H1 (cell line): ENCODE measurements at regions not wholly inside any gene's neighbourhood (a gene's known extent, or its start where the extent isn't known, plus 50 kb on each side); places are given as distances from the start of the nearest gene placed in this dataset.

Experiments
- CTCF ChIA-PET: fragments of 300-600 bp; sonication (Branson Sonifier 250); formaldehyde crosslinking; loops from one replicate; lab custom pipeline; 2021; ENCODE audit not compliant: partially characterized antibody; lab: Charles Lee
- POLR2A ChIA-PET: fragments of 300-600 bp; sonication (Branson Sonifier 250); formaldehyde crosslinking; loops from one replicate; lab custom pipeline; 2021; ENCODE audit warnings: inconsistent platforms; ENCODE audit not compliant: partially characterized antibody; lab: Charles Lee
- DNase-seq, 2 experiments: peaks; one replicate each; pipeline versions ENCODE4 v3.0.0 to v3.0.0-alpha.2; 2010 to 2022; ENCODE audit warnings: low spot score in 2 of 2, low read depth in 1 of 2, mixed read lengths in 1 of 2
- FAIRE-seq: peaks from 2 replicates; lab custom pipeline; 2011; peaks lifted over from hg19 to GRCh38; lab: Jason Lieb, UNC
- H2AFZ ChIP-seq: 2 replicates; pipeline ENCODE4 v1.8.1; 2012; ENCODE audit warnings: low read length, inconsistent platforms
- H2AK5ac ChIP-seq: 2 replicates; pipeline ENCODE4 v1.6.1; 2013; ENCODE audit warnings: low read depth, low read length
- H2BK120ac ChIP-seq: replicated peaks from 2 replicates; pipeline ENCODE3; 2013; ENCODE audit warnings: low read depth, low read length, inconsistent platforms
- H2BK12ac ChIP-seq: 2 replicates; pipeline ENCODE4 v1.6.1; 2013; ENCODE audit warnings: low read depth, low read length
- H2BK15ac ChIP-seq: 2 replicates; pipeline ENCODE4 v1.6.1; 2013; ENCODE audit warnings: low read length
- H2BK20ac ChIP-seq: 2 replicates; pipeline ENCODE4 v1.6.1; 2013; ENCODE audit warnings: low read length
- H2BK5ac ChIP-seq: 2 replicates; pipeline ENCODE4 v1.6.1; 2013; ENCODE audit warnings: low read depth, low read length
- H3K14ac ChIP-seq: 2 replicates; pipeline ENCODE4 v1.6.1; 2013; ENCODE audit warnings: inconsistent platforms; ENCODE audit not compliant: insufficient read length
- H3K18ac ChIP-seq: 2 replicates; pipeline ENCODE4 v1.6.1; 2013; ENCODE audit warnings: low read length; ENCODE audit errors: extremely low read depth
- H3K23ac ChIP-seq: 2 replicates; pipeline ENCODE4 v1.6.1; 2013; ENCODE audit warnings: inconsistent platforms; ENCODE audit not compliant: insufficient read length
- H3K23me2 ChIP-seq: 2 replicates; pipeline ENCODE4 v1.6.1; 2013; ENCODE audit warnings: low read depth, low read length
- H3K27ac ChIP-seq: 2 replicates; pipeline ENCODE4 v1.6.1; 2011; ENCODE audit warnings: low read depth, low read length, inconsistent platforms
- H3K27me3 ChIP-seq, 4 experiments: replicated peaks in 1 of 4; 1 replicate in 1 of 4; 2 replicates in 3 of 4; pipeline versions ENCODE4 v1.6.1 to v1.8.1; 2011 to 2013; ENCODE audit warnings: low read length in 3 of 4, mild to moderate bottlenecking in 3 of 4, inconsistent platforms in 2 of 4, mixed read lengths in 2 of 4, moderate library complexity in 1 of 4; ENCODE audit not compliant: control insufficient read depth in 3 of 4, insufficient read depth in 3 of 4; ENCODE audit errors: extremely low read depth in 1 of 4
- H3K36me3 ChIP-seq, 4 experiments: 2 replicates each; pipeline versions ENCODE4 v1.6.1 to v1.8.1; 2011 to 2013; ENCODE audit warnings: mild to moderate bottlenecking in 4 of 4, low read length in 3 of 4, moderate library complexity in 2 of 4, control low read depth in 1 of 4, inconsistent platforms in 1 of 4; ENCODE audit not compliant: insufficient read depth in 4 of 4, control insufficient read depth in 2 of 4
- H3K4ac ChIP-seq: replicated peaks from 2 replicates; pipeline ENCODE3; 2013; ENCODE audit warnings: low read length, low read depth, mixed read lengths, inconsistent platforms; ENCODE audit not compliant: insufficient read length
- H3K4me1 ChIP-seq, 4 experiments: replicated peaks in 1 of 4; 1 replicate in 1 of 4; 2 replicates in 3 of 4; pipeline versions ENCODE4 v1.6.1 to v1.8.1; 2011 to 2013; ENCODE audit warnings: low read length in 3 of 4, inconsistent platforms in 2 of 4, mixed read lengths in 1 of 4; ENCODE audit not compliant: insufficient read depth in 4 of 4, control insufficient read depth in 3 of 4
- H3K4me2 ChIP-seq, 2 experiments: 2 replicates each; pipeline versions ENCODE4 v1.6.1 to v1.8.1; 2011 to 2013; ENCODE audit warnings: low read depth in 2 of 2, low read length in 2 of 2, control low read depth in 1 of 2, inconsistent platforms in 1 of 2, mild to moderate bottlenecking in 1 of 2; ENCODE audit not compliant: insufficient read depth in 1 of 2
- H3K4me3 ChIP-seq, 4 experiments: fragments of 200-600, 300-600 bp in 1 of 4; sonication (generic), shearing (Covaris generic), sonication (Bioruptor Twin) in 1 of 4; 2 replicates each; pipeline versions ENCODE4 v1.5.1 to v1.8.1; 2011 to 2016; ENCODE audit warnings: low read length in 4 of 4, low read depth in 3 of 4, control low read depth in 2 of 4, inconsistent platforms in 2 of 4, mild to moderate bottlenecking in 2 of 4, mixed read lengths in 1 of 4, moderate library complexity in 1 of 4; ENCODE audit not compliant: insufficient read depth in 2 of 4; ENCODE audit errors: extremely low read depth in 1 of 4
- H3K56ac ChIP-seq: replicated peaks from 2 replicates; pipeline ENCODE3; 2013; ENCODE audit warnings: low read depth, mild to moderate bottlenecking, mixed read lengths, low read length, inconsistent platforms; ENCODE audit not compliant: insufficient read length
- H3K79me1 ChIP-seq: 2 replicates; pipeline ENCODE4 v1.6.1; 2013; ENCODE audit warnings: low read depth, low read length, control low read depth
- H3K79me2 ChIP-seq, 2 experiments: 2 replicates each; pipeline versions ENCODE4 v1.6.1 to v1.8.1; 2012 to 2013; ENCODE audit warnings: low read length in 2 of 2, mild to moderate bottlenecking in 2 of 2, inconsistent platforms in 1 of 2; ENCODE audit not compliant: insufficient read depth in 2 of 2, control insufficient read depth in 1 of 2
- H3K9ac ChIP-seq, 4 experiments: replicated peaks in 1 of 4; 1 replicate in 1 of 4; 2 replicates in 3 of 4; pipeline versions ENCODE4 v1.6.1 to v1.8.1; 2011 to 2013; ENCODE audit warnings: low read depth in 3 of 4, low read length in 3 of 4, control low read depth in 2 of 4, mild to moderate bottlenecking in 2 of 4, moderate library complexity in 2 of 4, inconsistent platforms in 1 of 4; ENCODE audit errors: extremely low read depth in 1 of 4
- H3K9me3 ChIP-seq, 2 experiments: 2 replicates each; pipeline versions ENCODE4 v1.6.1 to v1.8.1; 2012 to 2013; ENCODE audit warnings: mild to moderate bottlenecking in 2 of 2, moderate library complexity in 2 of 2, control low read depth in 1 of 2, inconsistent platforms in 1 of 2, low read depth in 1 of 2, low read length in 1 of 2, mixed read lengths in 1 of 2; ENCODE audit not compliant: insufficient read depth in 2 of 2
- H4K20me1 ChIP-seq, 2 experiments: replicated peaks in 1 of 2; 2 replicates each; pipeline versions ENCODE3 to v1.8.1; 2011 to 2013; ENCODE audit warnings: inconsistent platforms in 2 of 2, low read length in 2 of 2, mild to moderate bottlenecking in 1 of 2; ENCODE audit not compliant: insufficient read depth in 2 of 2, control insufficient read depth in 1 of 2
- H4K5ac ChIP-seq: 2 replicates; pipeline ENCODE4 v1.6.1; 2013; ENCODE audit warnings: low read length, low read depth, mixed read lengths, inconsistent platforms; ENCODE audit not compliant: insufficient read length
- H4K8ac ChIP-seq: 2 replicates; pipeline ENCODE4 v1.8.0; 2013; ENCODE audit warnings: mild to moderate bottlenecking, moderate library complexity, low read length, inconsistent platforms; ENCODE audit not compliant: insufficient read depth; ENCODE audit errors: extremely low read depth
- H4K91ac ChIP-seq: replicated peaks from 2 replicates; pipeline ENCODE3; 2013; ENCODE audit warnings: low read length, mixed read lengths, inconsistent platforms; ENCODE audit not compliant: insufficient read length
- EZH2 ChIP-seq: fragments of 200-600 bp; sonication (generic); IDR thresholded peaks from 2 replicates; pipeline ENCODE4 v1.7.1; 2012; ENCODE audit warnings: low read depth, mild to moderate bottlenecking, moderate library complexity, low read length, inconsistent platforms; ENCODE audit not compliant: severe bottlenecking
- KDM1A ChIP-seq: fragments of 200-600, 300-600 bp; sonication (generic); IDR thresholded peaks from 2 replicates; pipeline ENCODE4 v1.7.1; 2016; ENCODE audit warnings: mild to moderate bottlenecking, low read length, borderline replicate concordance
- POLR2A ChIP-seq, 2 experiments: IDR thresholded peaks; 1 replicate in 1 of 2; 2 replicates in 1 of 2; pipeline ENCODE4 v1.6.1; 2011; ENCODE audit warnings: low read depth in 2 of 2, low read length in 2 of 2, mild to moderate bottlenecking in 2 of 2; ENCODE audit errors: control extremely low read depth in 1 of 2
- ZNF274 ChIP-seq: IDR thresholded peaks from 2 replicates; pipeline ENCODE4 v1.7.0; 2012; ENCODE audit warnings: low read length, borderline replicate concordance; ENCODE audit errors: extremely low read depth
- WGBS, 2 experiments: shearing (Covaris generic) in 1 of 2; methylation state at CpG; one replicate each; pipeline versions ENCODE4 v1.1.6 to v1.1.7; 2013 to 2015; ENCODE audit warnings: low lambda C conversion rate in 2 of 2, mixed read lengths in 2 of 2, inconsistent platforms in 1 of 2, low coverage in 1 of 2, missing lambda C conversion rate in 1 of 2; ENCODE audit not compliant: insufficient replicate concordance in 2 of 2, insufficient coverage in 1 of 2, insufficient read length in 1 of 2; ENCODE audit errors: extremely low coverage in 1 of 2, missing lambda C conversion rate in 1 of 2; 5-methylcytosine and 5-hydroxymethylcytosine counted together

DNA sequence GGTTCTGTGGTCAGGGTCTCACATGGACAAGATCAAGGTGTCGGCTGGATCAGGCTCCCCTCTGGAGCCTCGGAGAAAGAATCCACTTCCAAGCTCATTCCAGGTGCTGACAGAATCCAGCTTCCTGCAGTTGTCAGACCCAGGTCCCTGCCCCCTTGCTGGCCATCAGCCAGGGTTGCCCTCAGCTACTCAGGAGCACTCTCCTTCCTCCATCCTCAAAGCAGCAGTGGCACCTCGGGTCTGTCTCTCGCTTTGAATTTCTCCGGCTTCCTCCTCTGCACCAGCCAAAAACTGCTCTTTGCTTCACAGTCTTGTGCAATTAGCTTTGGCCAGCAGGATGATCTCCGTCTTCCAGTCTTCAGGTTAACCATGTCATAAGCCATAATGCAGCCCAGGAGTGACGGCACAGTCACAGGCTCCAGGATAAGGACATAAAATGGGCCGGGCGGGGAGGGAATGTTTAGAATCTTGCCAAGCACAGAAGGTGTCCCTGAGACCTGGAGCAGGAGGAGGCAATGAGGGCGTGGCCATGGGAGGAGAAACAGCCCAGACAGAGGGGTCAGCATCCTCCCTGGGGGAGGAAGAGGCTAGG lies 79.4 kb upstream of the SLC25A33 start:
- CTCF ChIA-PET = interaction anchor here (1.1 to 8.6 kb wide), 4 partner anchors 31 to 195 kb away, joined by 4 to 60 read pairs (median 8); no protein-coding TSS in a partner anchor

More for the DNA sequence above, 79.4 kb upstream of the SLC25A33 start:
- H3K4me1 ChIP-seq = no peaks in the 10 kb centered on the region
- no peak overlapping the region for H2AK5ac ChIP-seq
- WGBS, 2 experiments = 87% methylated on average over 10 of the region's 10 CpGs; no CpG with 5 or more reads in 1 of the 2 experiments
- 0 out of 4 replicates have a peak, but pooled peaks cover 0 to 4% of the 10 kb centered on the region in 2 experiments for H3K9me3 ChIP-seq
- no peaks in the 10 kb centered on the region for H3K27me3 ChIP-seq
- H3K79me2 ChIP-seq = no peaks in the 10 kb centered on the region
- no peak overlapping the region for H2BK12ac ChIP-seq
- no peak for FAIRE-seq
- no peak overlapping the region for H2BK20ac ChIP-seq
- no peaks in the 10 kb centered on the region for H3K36me3 ChIP-seq
- H2AFZ ChIP-seq = 0 out of 2 replicates have a peak overlapping the region, but pooled peaks have one; percentile 4
- H3K79me1 ChIP-seq = no peaks in the 10 kb centered on the region
- H3K23me2 ChIP-seq = no peaks in the 10 kb centered on the region
- POLR2A ChIA-PET = no interaction called here
- H4K91ac ChIP-seq = no peak overlapping the region
- DNase-seq = no peak
- no peak overlapping the region for H3K4me2 ChIP-seq
- no peak overlapping the region for H2BK120ac ChIP-seq
- no peak overlapping the region for H3K27ac ChIP-seq
- no peak overlapping the region for H4K5ac ChIP-seq
- no peak overlapping the region for H2BK15ac ChIP-seq
- peak overlapping the region; percentile 28; the same call in 1 of the 2 replicates for H4K8ac ChIP-seq
- H3K56ac ChIP-seq = no peak overlapping the region
- H3K4me3 ChIP-seq = no peak overlapping the region
- no peaks in the 10 kb centered on the region for H4K20me1 ChIP-seq
- H3K23ac ChIP-seq = no peak overlapping the region
- no peak overlapping the region for H3K4ac ChIP-seq
- no peak overlapping the region for H2BK5ac ChIP-seq
- no peak overlapping the region for H3K9ac ChIP-seq
- H3K18ac ChIP-seq = no peak overlapping the region
- no peak overlapping the region for H3K14ac ChIP-seq
- TF ChIP-seq POLR2A (IDR thresholded peaks at IDR 0.05; ENCODE audit: control extremely low read depth in 1 of 2, low read depth in 2 of 2, low read length in 2 of 2) (no peak), ZNF274 (no peak), KDM1A (no peak), EZH2 (no peak)
